Peyer's patch (tissue), 4 donors: ENCODE measurements at regions not wholly inside any gene's neighbourhood (a gene's known extent, or its start where the extent isn't known, plus 50 kb on each side); places are given as distances from the start of the nearest gene placed in this dataset.

ENCODE experiments used
- DNase-seq, 3 donors: peaks; one replicate each; pipeline ENCODE4 v3.0.0-alpha.2; 2017 to 2019
- H3K27ac ChIP-seq, 4 donors: fragments of 200-600 bp; sonication (generic); one replicate each; pipeline ENCODE4 v1.5.1; 2016 to 2019
- H3K27me3 ChIP-seq, 2 donors: fragments of 200-600 bp; sonication (generic); one replicate each; pipeline ENCODE4 v1.5.1; 2019
- H3K36me3 ChIP-seq, 3 donors: fragments of 200-600 bp; sonication (generic); one replicate each; pipeline ENCODE4 v1.5.1; 2016 to 2019
- H3K4me1 ChIP-seq, 4 donors: fragments of 200-600 bp; sonication (generic); one replicate each; pipeline ENCODE4 v1.5.1; 2016 to 2019
- H3K4me3 ChIP-seq, 4 donors: fragments of 200-600 bp; sonication (generic); 1 replicate in 3 of 4; 2 replicates in 1 of 4; pipeline ENCODE4 v1.5.1; 2016 to 2019; ENCODE audit warnings: mild to moderate bottlenecking in 1 of 4
- H3K9me3 ChIP-seq, 4 donors: fragments of 200-600 bp; sonication (generic); one replicate each; pipeline ENCODE4 v1.5.1; 2016 to 2019; ENCODE audit warnings: mild to moderate bottlenecking in 1 of 4
- POLR2A ChIP-seq, 2 donors: fragments of 450-650 bp; IDR thresholded peaks; one replicate each; pipeline ENCODE4 v1.5.1; 2017; ENCODE audit warnings: antibody characterized with exemption in 2 of 2, mild to moderate bottlenecking in 2 of 2, moderate library complexity in 2 of 2
- TF ChIP-seq, protein P1 (sequence below), 6 experiments: fragments of 450-650 bp in 4 of 6; fragments of 200-600 bp in 2 of 6; sonication (generic) in 1 of 6; IDR thresholded peaks; one replicate each; pipeline ENCODE4 v1.5.1; 2017 to 2019; ENCODE audit warnings: antibody characterized with exemption in 6 of 6, mild to moderate bottlenecking in 3 of 6, moderate library complexity in 1 of 6

DNA sequence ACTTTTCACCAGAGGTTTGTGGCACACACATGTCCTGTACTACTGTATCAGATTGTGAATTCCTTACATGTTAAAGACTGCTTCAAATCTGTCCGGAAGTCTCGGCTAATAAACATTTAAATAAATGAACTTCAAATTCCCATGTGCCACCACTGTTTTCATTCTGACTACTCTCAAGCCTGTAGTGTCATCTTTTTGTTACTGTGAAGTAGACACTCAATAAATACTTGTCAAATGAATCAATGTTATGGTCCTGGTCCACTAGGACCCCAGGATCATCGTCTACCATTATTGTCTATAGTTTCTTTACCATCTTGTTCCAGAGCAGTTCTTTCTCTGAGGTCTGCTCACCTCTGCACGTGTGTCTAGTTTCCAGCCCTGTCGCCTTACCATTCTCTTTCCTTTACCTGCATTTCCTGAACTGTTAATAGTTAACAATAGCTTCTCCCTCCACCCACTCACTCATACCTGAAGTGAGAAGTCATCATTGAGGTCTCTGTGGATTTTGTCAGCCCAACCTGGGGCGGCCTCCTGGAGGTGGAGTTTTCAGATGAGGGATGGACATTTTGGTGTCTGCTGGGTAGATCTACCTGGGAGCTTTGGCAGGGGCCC is 333.0 kb downstream of the SEC14L1 start:
- DNase-seq, result no peak
- H3K4me1 ChIP-seq, result peaks cover 5 to 79% (median 59%) of the 10 kb centered on the region in 4 donors
- peak overlapping the region; percentile 16 to 78 (median 63) for H3K27ac ChIP-seq

DNA sequence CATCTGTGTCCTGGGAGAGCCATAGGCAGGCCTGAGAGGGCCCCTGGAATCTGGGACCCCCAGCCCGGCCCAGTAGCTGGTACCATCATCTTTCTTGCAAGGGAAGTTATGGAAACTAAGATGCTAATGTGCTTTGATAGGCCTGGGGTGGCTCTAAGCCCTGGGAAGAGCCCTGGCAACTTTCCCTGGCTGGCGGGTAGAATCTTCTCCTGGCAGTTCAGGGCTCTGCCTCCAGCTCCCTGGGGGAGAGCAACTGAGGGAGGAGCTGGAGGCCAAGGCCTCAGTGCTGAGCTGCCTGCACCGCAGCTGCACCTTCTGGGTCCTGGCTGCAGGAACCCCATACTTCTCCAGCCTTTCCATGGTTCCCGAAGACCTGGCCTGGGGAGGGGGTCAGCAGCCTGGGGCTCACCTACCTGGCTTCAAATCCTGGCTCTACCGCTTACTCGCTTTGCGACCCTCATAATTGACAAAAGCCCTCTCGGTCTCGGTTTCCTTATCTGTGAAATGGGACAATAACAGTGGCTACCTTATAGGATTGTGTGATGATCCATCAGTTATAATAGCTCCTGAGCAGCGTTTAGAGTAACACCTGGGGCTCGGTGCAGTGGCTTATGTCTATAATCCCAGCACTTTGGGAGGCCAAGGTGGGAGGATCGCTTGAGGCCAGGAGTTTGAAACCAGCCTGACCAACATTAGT is 333.7 kb downstream of the SEC14L1 start:
- Histone ChIP-seq H3K36me3 (peaks cover 0 to 5% (median 0%) of the 10 kb centered on the region in 3 donors), H3K4me1 (peaks cover 5 to 80% (median 62%) of the 10 kb centered on the region in 4 donors), H3K27ac (peak overlapping the region; percentile 6 to 78 (median 38)), H3K27me3 (no peaks in the 10 kb centered on the region), H3K9me3 (no peaks in the 10 kb centered on the region), H3K4me3 (no peak overlapping the region)
- no peak for DNase-seq
- TF ChIP-seq, protein P1, sequence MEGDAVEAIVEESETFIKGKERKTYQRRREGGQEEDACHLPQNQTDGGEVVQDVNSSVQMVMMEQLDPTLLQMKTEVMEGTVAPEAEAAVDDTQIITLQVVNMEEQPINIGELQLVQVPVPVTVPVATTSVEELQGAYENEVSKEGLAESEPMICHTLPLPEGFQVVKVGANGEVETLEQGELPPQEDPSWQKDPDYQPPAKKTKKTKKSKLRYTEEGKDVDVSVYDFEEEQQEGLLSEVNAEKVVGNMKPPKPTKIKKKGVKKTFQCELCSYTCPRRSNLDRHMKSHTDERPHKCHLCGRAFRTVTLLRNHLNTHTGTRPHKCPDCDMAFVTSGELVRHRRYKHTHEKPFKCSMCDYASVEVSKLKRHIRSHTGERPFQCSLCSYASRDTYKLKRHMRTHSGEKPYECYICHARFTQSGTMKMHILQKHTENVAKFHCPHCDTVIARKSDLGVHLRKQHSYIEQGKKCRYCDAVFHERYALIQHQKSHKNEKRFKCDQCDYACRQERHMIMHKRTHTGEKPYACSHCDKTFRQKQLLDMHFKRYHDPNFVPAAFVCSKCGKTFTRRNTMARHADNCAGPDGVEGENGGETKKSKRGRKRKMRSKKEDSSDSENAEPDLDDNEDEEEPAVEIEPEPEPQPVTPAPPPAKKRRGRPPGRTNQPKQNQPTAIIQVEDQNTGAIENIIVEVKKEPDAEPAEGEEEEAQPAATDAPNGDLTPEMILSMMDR (IDR thresholded peaks at IDR 0.05), result no peak
- no peak for TF ChIP-seq POLR2A (IDR thresholded peaks at IDR 0.05)

More for the DNA sequence above, 333.0 kb downstream of the SEC14L1 start:
- Histone ChIP-seq H3K9me3 (no peaks in the 10 kb centered on the region), H3K27me3 (no peaks in the 10 kb centered on the region), H3K36me3 (peaks cover 0 to 5% (median 0%) of the 10 kb centered on the region in 3 donors), H3K4me3 (no peak overlapping the region)
- TF ChIP-seq, protein P1 (IDR thresholded peaks at IDR 0.05), result no peak
- TF ChIP-seq POLR2A (IDR thresholded peaks at IDR 0.05), result no peak

DNA sequence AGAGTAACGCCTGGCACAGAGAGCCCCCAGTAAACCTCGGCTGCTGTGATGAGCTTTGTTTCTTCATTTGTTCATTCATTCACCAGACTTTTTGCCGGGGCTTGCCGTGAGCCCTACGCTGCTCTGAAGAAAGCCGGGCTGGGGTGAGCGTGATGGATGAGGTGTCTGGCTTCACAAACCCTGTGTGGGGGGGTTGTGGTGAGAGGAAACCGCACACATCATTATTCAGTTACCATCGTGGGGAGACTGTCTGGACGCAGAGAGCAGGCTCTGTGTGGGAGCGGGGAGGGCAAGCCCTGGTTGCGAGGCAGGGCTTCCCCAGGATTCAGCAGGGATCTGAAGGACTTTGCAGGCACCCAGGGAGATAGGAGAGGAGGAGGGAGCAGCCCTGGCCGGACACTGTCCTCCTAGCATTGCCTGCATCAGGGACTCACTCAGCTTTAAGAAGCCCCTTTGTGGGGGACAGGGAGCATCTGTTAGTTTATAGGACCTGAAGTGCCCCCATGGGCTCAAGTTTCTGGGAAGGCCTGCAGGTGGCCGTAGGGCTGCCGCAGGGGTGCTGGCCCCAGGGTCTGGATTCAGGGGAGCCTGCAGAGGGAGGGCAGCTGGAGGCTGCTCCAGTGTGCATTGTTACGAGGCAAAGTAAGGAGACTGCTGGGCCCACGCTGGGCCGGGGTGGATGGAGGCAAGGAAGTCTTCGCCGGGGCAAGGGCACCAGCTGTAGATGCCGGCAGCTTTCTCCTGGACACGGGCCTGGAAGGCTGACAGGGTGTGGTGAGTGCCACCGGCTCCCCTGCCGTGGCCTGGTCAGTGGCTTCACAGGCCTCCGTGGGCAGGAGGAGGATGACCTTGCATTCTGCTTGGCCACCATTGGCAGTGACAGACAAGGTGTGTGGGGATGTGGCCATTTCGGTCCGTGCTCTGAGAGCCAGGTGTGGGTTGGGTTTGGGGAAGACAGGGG is 334.5 kb downstream of the SEC14L1 start:
- Histone ChIP-seq H3K27me3 (no peaks in the 10 kb centered on the region), H3K36me3 (no peaks in the 10 kb centered on the region), H3K9me3 (no peaks in the 10 kb centered on the region), H3K4me1 (peaks cover 5 to 88% (median 62%) of the 10 kb centered on the region in 4 donors), H3K4me3 (no peak overlapping the region), H3K27ac (peak overlapping the region in 3 of 4 donors; percentile 60 to 78 (median 68))
- peak in 2 of 3 donors; percentile 72 to 77 for DNase-seq
- no peak for TF ChIP-seq POLR2A (IDR thresholded peaks at IDR 0.05)
- TF ChIP-seq, protein P1 (IDR thresholded peaks at IDR 0.05), result no peak

DNA sequence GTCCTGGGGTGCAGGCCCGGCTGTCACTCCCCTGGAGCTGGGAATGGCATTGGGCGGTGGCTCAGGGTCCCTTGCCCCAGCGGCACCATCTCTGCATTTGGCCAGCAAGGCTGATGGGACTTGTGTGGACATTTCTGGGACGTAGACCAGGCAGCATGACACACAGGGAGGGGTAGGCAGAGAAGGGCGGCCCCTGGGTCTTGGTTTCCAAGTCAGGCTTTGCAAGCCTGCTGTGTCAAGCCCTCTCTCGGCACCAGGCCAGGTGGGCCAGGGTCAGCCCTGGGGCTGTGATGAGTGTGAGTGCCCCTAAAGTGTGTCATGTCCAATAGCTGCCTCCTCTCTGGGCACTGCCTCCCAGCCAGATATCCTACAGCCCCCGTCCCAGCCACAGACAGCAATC is 335.2 kb downstream of the SEC14L1 start:
- Histone ChIP-seq H3K27me3 (no peaks in the 10 kb centered on the region), H3K9me3 (no peaks in the 10 kb centered on the region), H3K4me1 (peaks cover 5 to 86% (median 55%) of the 10 kb centered on the region in 4 donors), H3K27ac (peak overlapping the region in 3 of 4 donors; percentile 60 to 78 (median 68)), H3K36me3 (no peaks in the 10 kb centered on the region), H3K4me3 (no peak overlapping the region)
- TF ChIP-seq, protein P1 (IDR thresholded peaks at IDR 0.05), result no peak
- TF ChIP-seq POLR2A (IDR thresholded peaks at IDR 0.05), result no peak
- no peak for DNase-seq

DNA sequence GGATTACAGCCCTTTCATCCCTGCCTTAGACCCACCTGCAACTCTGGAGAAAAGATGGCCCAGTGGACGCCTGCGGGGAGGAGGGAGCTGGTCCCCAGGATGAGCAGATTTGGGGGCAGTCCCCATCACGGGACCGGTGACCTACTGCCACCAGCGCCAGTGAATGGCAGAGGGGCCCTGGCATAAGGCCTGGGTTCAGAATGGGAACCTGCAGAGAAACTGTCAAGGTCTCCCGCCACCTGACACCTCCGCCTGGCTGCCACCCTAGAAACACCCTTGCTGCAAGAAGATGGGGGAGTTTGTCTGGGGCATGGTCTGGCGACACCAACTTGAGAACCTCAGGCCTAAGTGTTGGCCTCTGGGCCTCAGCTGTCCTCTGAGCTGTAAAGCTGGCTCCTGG is 335.7 kb downstream of the SEC14L1 start:
- Histone ChIP-seq H3K4me3 (no peak overlapping the region), H3K9me3 (no peaks in the 10 kb centered on the region), H3K36me3 (peaks cover 0 to 4% (median 0%) of the 10 kb centered on the region in 3 donors), H3K27ac (peak overlapping the region; percentile 22 to 78 (median 64)), H3K27me3 (no peaks in the 10 kb centered on the region), H3K4me1 (peaks cover 5 to 81% (median 51%) of the 10 kb centered on the region in 4 donors)
- TF ChIP-seq, protein P1 (IDR thresholded peaks at IDR 0.05), result no peak
- no peak for TF ChIP-seq POLR2A (IDR thresholded peaks at IDR 0.05)
- DNase-seq, result no peak
